IPS DF 6.9 (cell line): ENCODE measurements at regions not wholly inside any gene's neighbourhood (a gene's known extent, or its start where the extent isn't known, plus 50 kb on each side); places are given as distances from the start of the nearest gene placed in this dataset.

ENCODE experiments used
- DNase-seq: peaks from one replicate; pipeline ENCODE4 v3.0.0-alpha.2; 2013; ENCODE audit warnings: low read depth, low spot score
- H3K27ac ChIP-seq: one replicate; pipeline ENCODE4 v1.5.1; 2013; ENCODE audit warnings: low read length, control low read depth
- H3K27me3 ChIP-seq: 2 replicates; pipeline ENCODE4 v1.6.1; 2013; ENCODE audit warnings: mild to moderate bottlenecking, low read length; ENCODE audit not compliant: control insufficient read depth, insufficient read depth
- H3K36me3 ChIP-seq: 2 replicates; pipeline ENCODE4 v1.6.1; 2013; ENCODE audit warnings: low read length; ENCODE audit not compliant: control insufficient read depth, insufficient read depth
- H3K4me1 ChIP-seq: 2 replicates; pipeline ENCODE4 v1.6.1; 2013; ENCODE audit warnings: low read length; ENCODE audit not compliant: control insufficient read depth, insufficient read depth
- H3K4me3 ChIP-seq: 2 replicates; pipeline ENCODE4 v1.5.1; 2013; ENCODE audit warnings: mild to moderate bottlenecking, low read length
- H3K9me3 ChIP-seq: 2 replicates; pipeline ENCODE4 v1.6.1; 2013; ENCODE audit warnings: low read length, inconsistent platforms; ENCODE audit not compliant: control insufficient read depth, insufficient read depth
- WGBS: extraction: QIAGEN DNeasy Blood & Tissue Kit; methylation state at CpG from one replicate; pipeline ENCODE4 v1.1.7; 2013; ENCODE audit warnings: mixed read lengths, missing lambda C conversion rate; ENCODE audit not compliant: insufficient read length, insufficient coverage; 5-methylcytosine and 5-hydroxymethylcytosine counted together

DNA sequence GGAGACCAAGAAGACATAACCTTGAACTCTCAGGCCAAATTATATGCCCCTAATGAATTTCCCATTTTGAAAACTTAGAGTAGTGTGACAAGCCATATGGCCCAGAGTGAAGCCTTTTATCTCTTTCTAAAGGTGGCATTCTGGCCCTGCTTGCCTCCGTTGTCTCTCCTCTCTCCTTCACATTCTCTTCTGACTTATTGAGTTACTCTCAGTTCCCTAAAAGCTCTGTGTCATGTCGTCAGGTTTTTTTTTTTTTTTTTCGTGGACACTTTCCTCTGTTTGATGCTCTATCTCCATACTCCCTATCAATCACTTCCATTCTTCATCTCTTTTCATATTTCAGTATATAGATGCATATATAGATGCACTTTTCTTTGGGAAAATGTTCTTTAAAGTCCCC lies 128.1 kb upstream of the RPRM start:
- Histone ChIP-seq H3K27ac (no peak overlapping the region), H3K4me3 (no peak overlapping the region), H3K36me3 (no peaks in the 10 kb centered on the region), H3K27me3 (no peaks in the 10 kb centered on the region), H3K9me3 (no peaks in the 10 kb centered on the region), H3K4me1 (no peaks in the 10 kb centered on the region)
- DNase-seq = no peak
- WGBS = no CpG with 5 or more reads among the region's 3 CpGs

- DNase-seq = no peak
- Histone ChIP-seq H3K4me3 (no peak overlapping the region), H3K27ac (no peak overlapping the region), H3K36me3 (no peaks in the 10 kb centered on the region), H3K27me3 (no peaks in the 10 kb centered on the region), H3K4me1 (no peaks in the 10 kb centered on the region), H3K9me3 (no peaks in the 10 kb centered on the region)
- WGBS = no CpG with 5 or more reads among the region's 4 CpGs
Observed at GRCh38 chr2:153622285-153622684, 143.7 kb upstream of the RPRM start.

GRCh38 chr2:153623020-153623419 lies 144.5 kb upstream of the RPRM start:
- no CpG with 5 or more reads among the region's 1 CpG for WGBS
- Histone ChIP-seq H3K9me3 (no peaks in the 10 kb centered on the region), H3K4me3 (no peak overlapping the region), H3K27ac (no peak overlapping the region), H3K27me3 (no peaks in the 10 kb centered on the region), H3K4me1 (no peaks in the 10 kb centered on the region), H3K36me3 (no peaks in the 10 kb centered on the region)
- DNase-seq = no peak

DNA sequence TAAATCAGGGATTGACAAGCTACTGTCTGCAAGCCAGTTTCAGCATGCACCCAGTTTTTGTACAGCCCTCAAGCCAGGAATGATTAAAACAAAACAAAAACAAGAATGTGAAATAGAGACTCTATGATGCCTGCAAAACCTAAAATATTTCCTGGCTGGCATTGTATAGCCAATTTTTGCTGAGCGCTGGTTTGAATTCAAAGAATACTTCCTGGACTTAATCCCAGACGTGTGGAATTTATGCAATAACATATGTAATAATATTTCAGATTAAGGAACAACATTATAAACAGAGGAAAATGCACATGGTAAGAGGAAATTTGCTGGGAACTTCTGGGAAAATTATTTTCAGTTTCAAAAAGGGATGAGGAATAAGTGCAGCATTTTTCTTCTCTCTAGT lies 148.1 kb upstream of the RPRM start:
- H3K4me1 ChIP-seq = no peaks in the 10 kb centered on the region
- H3K9me3 ChIP-seq = no peaks in the 10 kb centered on the region
- H3K27me3 ChIP-seq = no peaks in the 10 kb centered on the region
- H3K4me3 ChIP-seq = no peak overlapping the region
- H3K27ac ChIP-seq = no peak overlapping the region
- no peaks in the 10 kb centered on the region for H3K36me3 ChIP-seq
- no CpG with 5 or more reads among the region's 2 CpGs for WGBS
- no peak for DNase-seq

- Histone ChIP-seq H3K4me3 (no peak overlapping the region), H3K27me3 (no peaks in the 10 kb centered on the region), H3K4me1 (no peaks in the 10 kb centered on the region), H3K36me3 (no peaks in the 10 kb centered on the region), H3K27ac (no peak overlapping the region), H3K9me3 (no peaks in the 10 kb centered on the region)
- no peak for DNase-seq
- no CpG with 5 or more reads among the region's 2 CpGs for WGBS
Observed at GRCh38 chr2:153635494-153635893, 156.9 kb upstream of the RPRM start.

- no peaks in the 10 kb centered on the region for H3K9me3 ChIP-seq
- no peaks in the 10 kb centered on the region for H3K27me3 ChIP-seq
- WGBS = no CpG with 5 or more reads among the region's 2 CpGs
- no peak overlapping the region for H3K27ac ChIP-seq
- DNase-seq = no peak
- H3K4me3 ChIP-seq = no peak overlapping the region
- no peaks in the 10 kb centered on the region for H3K4me1 ChIP-seq
- no peaks in the 10 kb centered on the region for H3K36me3 ChIP-seq
Observed at GRCh38 chr2:153641046-153641445, 162.5 kb upstream of the RPRM start.

GRCh38 chr2:153644955-153645354 lies 166.4 kb upstream of the RPRM start:
- H3K4me3 ChIP-seq = no peak overlapping the region
- 100% methylated on average over 1 of the region's 5 CpGs for WGBS
- DNase-seq = no peak
- H3K27ac ChIP-seq = no peak overlapping the region
- no peaks in the 10 kb centered on the region for H3K9me3 ChIP-seq
- H3K4me1 ChIP-seq = no peaks in the 10 kb centered on the region
- no peaks in the 10 kb centered on the region for H3K27me3 ChIP-seq
- H3K36me3 ChIP-seq = no peaks in the 10 kb centered on the region

DNA sequence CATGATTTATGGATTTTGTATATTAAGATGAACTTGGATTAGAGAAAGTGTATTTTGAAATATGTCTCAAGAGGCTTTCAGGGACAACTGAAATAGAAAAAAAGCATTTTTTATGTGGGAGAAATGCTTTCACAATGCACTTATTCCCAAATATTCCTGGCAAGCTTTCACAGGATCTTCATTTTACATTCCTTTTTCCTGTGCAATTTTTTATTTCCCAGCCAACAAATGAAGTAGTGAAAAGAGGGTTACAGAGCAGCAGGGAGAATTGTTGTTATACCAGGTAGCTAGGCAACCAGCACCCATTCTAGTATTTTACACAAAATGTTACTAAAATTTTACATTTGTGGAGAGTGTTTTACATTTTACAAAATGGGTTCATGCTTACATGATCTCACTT lies 167.0 kb upstream of the RPRM start:
- Histone ChIP-seq H3K27ac (no peak overlapping the region), H3K27me3 (no peaks in the 10 kb centered on the region), H3K9me3 (no peaks in the 10 kb centered on the region), H3K4me3 (no peak overlapping the region), H3K36me3 (no peaks in the 10 kb centered on the region), H3K4me1 (no peaks in the 10 kb centered on the region)
- no peak for DNase-seq

DNA sequence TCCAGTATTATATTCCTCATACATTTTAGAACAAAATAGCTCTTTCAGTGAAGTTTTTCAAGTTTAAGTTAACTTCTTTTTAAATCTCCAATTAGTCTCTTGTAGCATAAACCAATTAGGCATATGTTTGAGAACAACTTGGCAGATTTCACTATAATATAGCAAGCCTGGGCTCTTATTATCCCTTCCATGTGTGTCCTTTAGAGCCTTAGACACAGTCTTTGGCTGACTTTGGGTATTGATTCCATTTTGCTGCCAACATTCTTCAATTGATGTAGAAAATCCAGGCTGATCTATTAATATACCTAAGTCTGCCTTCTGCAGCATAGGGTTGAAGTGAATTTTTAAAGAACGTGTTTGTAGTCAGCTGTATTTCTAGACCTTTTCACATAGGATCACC lies 179.1 kb upstream of the RPRM start:
- Histone ChIP-seq H3K4me3 (no peak overlapping the region), H3K27me3 (no peaks in the 10 kb centered on the region), H3K4me1 (no peaks in the 10 kb centered on the region), H3K27ac (no peak overlapping the region), H3K36me3 (no peaks in the 10 kb centered on the region), H3K9me3 (no peaks in the 10 kb centered on the region)
- WGBS = no CpG with 5 or more reads among the region's 1 CpG
- DNase-seq = no peak

- no peaks in the 10 kb centered on the region; the same call in 1 of the 2 replicates for H3K9me3 ChIP-seq
- no peak for DNase-seq
- no peaks in the 10 kb centered on the region for H3K4me1 ChIP-seq
- no peak overlapping the region for H3K27ac ChIP-seq
- H3K27me3 ChIP-seq = no peaks in the 10 kb centered on the region
- no peaks in the 10 kb centered on the region; the same call in 1 of the 2 replicates for H3K36me3 ChIP-seq
- no peak overlapping the region for H3K4me3 ChIP-seq
- WGBS = no CpG with 5 or more reads among the region's 3 CpGs
Observed at GRCh38 chr2:153661801-153662200, 183.2 kb upstream of the RPRM start.

DNA sequence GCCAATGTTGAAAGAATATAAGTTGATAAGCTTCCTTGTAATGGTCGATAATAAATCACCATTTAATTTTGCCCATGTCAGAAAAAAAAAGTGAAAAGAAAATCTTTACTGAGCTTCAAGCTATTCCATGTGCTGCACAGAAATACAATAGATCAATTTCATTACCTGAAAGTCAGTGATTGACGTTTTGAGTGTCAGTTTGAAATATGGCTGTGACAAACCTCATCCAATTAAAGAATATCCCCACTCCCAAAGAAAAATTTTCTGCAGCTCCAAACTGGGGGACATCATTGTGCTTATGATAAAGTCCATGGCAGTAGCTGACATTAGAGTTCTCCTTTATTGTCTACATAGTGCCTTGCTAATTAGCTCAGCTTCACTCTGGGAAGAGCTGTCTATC lies 184.8 kb upstream of the RPRM start:
- Histone ChIP-seq H3K9me3 (no peaks in the 10 kb centered on the region; the same call in 1 of the 2 replicates), H3K36me3 (no peaks in the 10 kb centered on the region; the same call in 1 of the 2 replicates), H3K4me1 (no peaks in the 10 kb centered on the region), H3K27me3 (no peaks in the 10 kb centered on the region), H3K27ac (no peak overlapping the region), H3K4me3 (no peak overlapping the region)
- DNase-seq = no peak
- WGBS = no CpG with 5 or more reads among the region's 2 CpGs
